Fibroblast of the aortic adventitia (primary cell): ENCODE measurements at regions not wholly inside any gene's neighbourhood (a gene's known extent, or its start where the extent isn't known, plus 50 kb on each side); places are given as distances from the start of the nearest gene placed in this dataset.

Experiments
- DNase-seq: peaks from one replicate; pipeline ENCODE4 v3.0.0-alpha.2; 2010; ENCODE audit warnings: low read depth
- H3K4me3 ChIP-seq: 2 replicates; pipeline ENCODE4 v1.5.1; 2011; ENCODE audit warnings: low read depth, mild to moderate bottlenecking, control low read depth, low read length, moderate library complexity
- CTCF ChIP-seq: IDR thresholded peaks from 2 replicates; pipeline ENCODE4 v1.5.1; 2011; ENCODE audit warnings: mild to moderate bottlenecking, low read length, control low read depth, inconsistent platforms; ENCODE audit not compliant: insufficient read depth

DNA sequence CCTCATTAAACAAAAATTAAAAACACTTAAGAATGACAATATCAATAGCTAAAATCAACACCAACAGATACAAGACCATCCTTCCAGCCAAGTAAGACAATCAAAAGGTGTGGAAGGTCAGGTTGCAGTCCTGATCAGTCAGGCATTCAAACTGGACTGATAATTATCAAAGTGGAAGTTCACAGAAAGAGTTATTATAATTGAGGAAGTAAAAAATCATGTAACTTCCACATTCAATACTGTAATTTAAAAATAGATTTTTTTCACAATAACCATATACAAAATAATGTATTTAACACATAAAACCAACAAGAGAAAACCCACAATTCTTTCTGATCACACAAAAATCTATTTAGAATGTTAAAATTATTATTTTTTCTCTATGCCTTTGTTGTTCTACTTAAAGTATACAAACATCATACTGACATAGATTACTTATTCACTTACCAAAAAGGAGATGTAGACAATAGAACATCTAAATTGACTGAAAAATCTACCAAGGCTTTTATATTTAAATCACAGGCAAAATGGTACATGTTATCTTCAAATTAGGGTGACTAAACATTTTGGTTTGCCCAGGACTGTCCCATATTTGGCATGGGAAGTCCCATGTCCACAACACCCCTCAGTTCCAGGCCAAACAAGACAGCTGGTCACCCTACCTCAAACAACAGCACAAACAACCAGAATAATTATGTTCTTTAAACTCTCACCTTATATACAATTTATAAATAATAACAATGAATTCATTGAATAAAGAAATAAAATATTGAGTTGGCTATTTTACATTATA, 142.5 kb upstream of the SLC24A2 start:
- H3K4me3 ChIP-seq: no peak overlapping the region
- DNase-seq: no peak
- no peak for TF ChIP-seq CTCF

- H3K4me3 ChIP-seq: no peak overlapping the region
- no peak for DNase-seq
- TF ChIP-seq CTCF: no peak
These were observed 138.7 kb upstream of the SLC24A2 start for GRCh38 chr9:19927560-19927959.

- DNase-seq: no peak
- no peak for TF ChIP-seq CTCF
- no peak overlapping the region for H3K4me3 ChIP-seq
These were observed 137.9 kb upstream of the SLC24A2 start for GRCh38 chr9:19926774-19927173.

DNA sequence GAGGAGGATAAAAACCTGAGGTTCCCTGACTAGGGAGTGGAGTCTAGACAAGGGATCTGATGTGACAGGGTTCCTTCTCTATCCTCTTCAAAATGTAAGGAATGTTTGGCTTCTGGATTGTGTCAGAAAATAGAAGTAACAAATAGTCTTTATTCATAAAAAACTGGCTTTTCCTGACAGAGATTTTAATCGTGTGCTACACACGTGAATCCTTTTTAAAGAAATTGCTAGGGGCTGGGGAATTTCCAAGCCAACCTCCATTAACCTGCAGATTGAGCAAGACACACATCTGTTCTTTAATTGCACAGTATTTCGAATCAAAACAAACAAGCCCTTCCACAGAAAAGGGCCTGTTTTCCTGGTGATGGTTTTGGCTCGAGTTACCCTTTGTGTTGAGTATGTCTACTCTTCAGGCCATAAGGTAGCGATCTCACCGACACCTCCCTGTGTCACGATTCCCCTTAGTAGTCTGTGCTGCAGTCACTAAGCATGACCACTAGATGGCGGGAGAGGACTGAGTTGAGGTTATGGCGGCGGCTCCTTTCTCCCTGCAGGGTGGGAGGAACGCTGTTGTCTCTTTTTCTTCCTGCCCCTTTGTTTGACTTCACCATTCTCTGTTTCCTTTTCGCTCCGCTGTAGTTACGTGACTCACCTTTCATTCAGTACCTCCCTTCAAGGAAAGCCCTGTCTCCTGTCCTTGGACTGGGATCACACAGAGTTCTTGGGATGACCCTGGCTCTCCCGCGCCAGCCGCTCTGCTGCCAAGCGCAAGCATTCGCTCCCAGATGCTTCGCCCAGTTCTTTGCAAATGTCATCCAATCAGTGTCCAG, 137.1 kb upstream of the SLC24A2 start:
- peak; percentile 99 for TF ChIP-seq CTCF
- peak; percentile 79 for DNase-seq
- peak overlapping the region; percentile 68 for H3K4me3 ChIP-seq

DNA sequence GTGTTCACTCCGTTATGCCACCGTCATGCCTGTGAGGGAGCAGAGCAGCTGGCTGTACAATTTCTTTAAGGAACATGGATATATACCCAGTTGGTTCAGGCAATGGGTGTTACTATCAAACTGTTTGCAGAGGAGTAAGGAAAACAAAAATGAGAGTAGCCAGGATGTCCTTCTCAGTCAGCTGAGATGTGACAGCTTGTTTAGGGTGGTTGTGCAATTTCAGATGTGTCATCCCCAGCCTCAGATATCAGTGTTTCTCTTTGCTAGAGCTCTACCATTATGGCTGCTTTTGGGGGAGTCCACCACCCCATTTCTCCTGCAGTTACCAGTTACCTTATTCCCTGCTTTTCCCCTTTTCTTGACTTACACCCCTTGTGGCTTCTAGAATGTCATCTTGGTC, 135.2 kb upstream of the SLC24A2 start:
- no peak overlapping the region for H3K4me3 ChIP-seq
- no peak for DNase-seq
- no peak for TF ChIP-seq CTCF

DNA sequence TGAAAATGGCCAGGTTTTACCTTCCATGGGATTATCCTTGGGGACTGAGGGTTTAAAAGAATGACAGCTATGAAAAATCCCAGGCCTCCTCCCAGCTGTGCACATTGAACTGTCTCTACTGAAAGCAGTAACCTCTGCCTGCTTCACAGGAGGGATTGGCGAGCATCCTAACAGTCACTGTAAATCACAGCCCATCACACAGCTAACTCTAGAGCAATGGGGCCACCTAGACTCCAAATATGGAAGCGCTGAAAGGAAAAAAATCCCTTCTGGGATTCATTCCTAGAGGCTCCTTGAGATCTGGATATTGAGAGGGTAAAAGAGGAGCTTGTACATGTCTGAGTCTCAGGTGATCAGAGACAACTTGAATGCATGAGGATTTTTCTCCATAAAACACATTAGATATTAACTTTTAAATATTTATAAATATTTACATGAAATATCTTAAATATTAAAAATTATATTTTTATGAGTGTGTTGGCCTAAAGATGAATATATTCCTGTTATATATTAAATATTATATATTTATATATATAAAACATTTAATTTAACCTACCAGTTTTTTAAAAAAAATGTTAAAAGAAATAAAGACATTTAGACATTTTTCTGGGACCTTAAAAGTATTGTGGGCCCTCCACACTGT, 133.8 kb upstream of the SLC24A2 start:
- no peak overlapping the region for H3K4me3 ChIP-seq
- TF ChIP-seq CTCF: peak; percentile 67
- peak; percentile 66 for DNase-seq
